ENCODE measurements at regions not wholly inside any gene's neighbourhood (a gene's known extent, or its start where the extent isn't known, plus 50 kb on each side); places are given as distances from the start of the nearest gene placed in this dataset.

- DNase-seq (ENCODE audit: low spot score) (no peak), ATAC-seq (ENCODE audit: low FRiP score) (no peak)
- no peak for TF ChIP-seq CTCF (IDR thresholded peaks at IDR 0.05)
These were observed 67.9 kb upstream of the SLCO4A1 start for GRCh38 chr20:62574230-62574993.

DNA sequence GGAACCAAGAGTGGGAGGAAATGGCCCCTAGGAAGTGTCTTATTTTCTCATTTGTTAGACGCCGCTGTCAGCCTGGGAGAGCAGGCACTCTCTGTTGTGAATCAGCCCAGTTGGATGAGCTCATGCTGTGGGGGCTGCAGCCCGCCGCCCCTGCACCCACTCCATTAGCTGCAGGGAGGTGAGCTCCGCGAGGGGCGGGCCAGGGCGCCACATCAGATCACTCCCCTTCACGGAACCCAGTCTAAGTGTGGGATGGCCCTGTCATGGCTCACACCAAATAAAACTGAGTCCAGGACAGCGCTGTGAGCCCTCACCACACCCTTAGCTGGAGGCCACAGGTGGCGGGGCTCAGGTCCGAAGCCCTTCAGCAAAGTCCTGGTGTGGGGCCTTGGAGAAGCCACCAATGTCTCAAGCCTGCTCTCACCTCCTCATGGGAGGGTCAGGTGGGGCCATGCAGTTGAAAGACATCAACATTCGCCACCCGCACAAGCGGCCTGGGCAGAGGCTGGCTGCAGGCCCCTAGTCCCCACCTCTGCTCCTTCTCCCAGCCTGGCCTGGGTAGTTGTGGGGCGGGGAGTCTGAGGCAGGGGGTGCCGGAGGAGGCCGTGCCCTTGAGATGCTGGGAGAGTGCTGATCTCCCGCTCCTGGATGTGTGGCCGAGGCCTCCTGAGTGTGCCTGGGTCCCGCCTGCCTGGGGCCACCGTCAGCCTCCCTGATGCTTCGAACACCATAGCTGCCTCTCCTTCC lies 66.2 kb upstream of the SLCO4A1 start:
- peak; percentile 31 for ATAC-seq (ENCODE audit: low FRiP score)
- no peak for TF ChIP-seq CTCF (IDR thresholded peaks at IDR 0.05)
- DNase-seq (ENCODE audit: low spot score) = no peak

DNA sequence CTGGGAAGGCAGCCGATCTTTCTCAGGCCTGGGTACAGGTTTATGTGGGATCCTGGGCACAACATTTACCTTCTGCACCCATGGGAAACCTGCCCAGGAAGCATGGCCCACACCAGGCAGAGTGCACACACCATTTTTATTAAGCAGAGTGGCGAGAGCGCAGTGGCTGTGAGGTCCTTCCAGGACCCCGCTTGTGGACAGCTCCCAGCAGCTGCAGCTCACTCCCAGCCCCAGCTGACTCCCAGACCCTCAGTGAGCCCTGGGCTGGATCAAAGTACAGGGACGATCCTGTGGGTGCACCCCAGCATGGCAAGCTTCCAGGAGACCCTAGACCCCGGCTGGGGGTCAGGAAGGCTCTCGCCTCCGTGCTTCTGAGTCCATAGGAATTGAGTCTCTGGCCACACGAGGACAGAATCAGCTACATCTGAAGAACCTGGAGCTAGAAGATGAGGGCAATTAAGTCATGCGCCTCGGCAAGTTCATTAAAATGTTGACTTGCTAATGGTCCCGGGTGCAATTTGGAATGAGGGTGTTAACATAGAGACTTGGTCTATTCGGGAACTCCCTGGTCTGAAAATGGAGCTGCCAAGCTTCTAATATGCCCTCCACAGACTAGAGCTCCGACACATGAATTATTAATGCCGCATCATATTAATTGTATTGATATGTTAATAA lies 65.4 kb upstream of the SLCO4A1 start:
- no peak for DNase-seq (ENCODE audit: low spot score)
- ATAC-seq (ENCODE audit: low FRiP score) = no peak
- TF ChIP-seq CTCF (IDR thresholded peaks at IDR 0.05) = no peak

DNA sequence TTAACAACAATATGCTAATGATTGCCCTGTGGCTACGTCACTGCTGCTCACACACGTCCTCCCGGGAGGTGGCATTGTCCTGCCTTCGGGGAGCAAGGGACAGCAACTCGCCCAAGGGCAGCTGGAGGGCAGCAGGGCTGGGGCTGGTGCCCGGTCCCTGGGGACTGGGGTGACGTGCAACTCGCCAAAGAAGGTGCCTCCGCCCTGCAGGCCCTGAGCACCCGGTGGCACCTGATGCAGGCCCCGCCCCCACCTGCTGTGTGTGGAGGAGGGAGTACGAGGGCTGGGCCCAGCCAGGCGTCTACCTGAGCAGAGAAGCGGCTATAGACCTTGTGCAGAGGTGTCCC lies 64.8 kb upstream of the SLCO4A1 start:
- no peak for TF ChIP-seq CTCF (IDR thresholded peaks at IDR 0.05)
- no peak for ATAC-seq (ENCODE audit: low FRiP score)

DNA sequence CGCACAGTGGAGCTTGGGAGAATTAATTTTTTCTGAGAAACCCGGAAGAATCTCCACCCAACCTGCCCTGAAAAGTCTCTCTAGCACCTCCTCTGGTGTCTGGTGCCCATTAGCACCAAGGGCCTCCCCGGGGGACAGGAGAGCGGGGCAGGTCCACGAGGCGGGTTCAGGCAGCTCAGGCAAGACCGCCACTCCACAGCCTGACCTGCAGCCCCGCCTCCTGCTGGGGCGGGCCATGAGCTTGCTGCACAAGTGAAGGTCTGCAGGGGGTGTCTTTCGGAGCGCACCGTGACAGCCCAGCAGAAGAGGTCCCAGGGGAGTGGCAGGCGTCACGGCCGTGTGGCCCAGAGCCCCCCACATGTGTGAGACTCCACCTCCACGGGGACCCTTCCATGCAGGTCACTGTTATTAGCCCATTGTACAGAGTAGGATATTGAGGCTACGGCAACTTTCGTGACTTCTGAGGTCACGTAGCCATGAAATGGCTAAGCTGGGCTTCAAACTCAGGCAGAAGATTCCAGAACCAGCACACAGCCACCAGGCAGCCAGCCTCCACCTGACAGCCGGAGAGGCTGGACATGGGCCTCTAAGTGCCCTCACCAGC lies 63.9 kb upstream of the SLCO4A1 start:
- ATAC-seq (ENCODE audit: low FRiP score) (no peak), DNase-seq (ENCODE audit: low spot score) (no peak)
- no peak for TF ChIP-seq CTCF (IDR thresholded peaks at IDR 0.05)

More for the DNA sequence above, 64.8 kb upstream of the SLCO4A1 start:
- no peak for DNase-seq (ENCODE audit: low spot score)

DNA sequence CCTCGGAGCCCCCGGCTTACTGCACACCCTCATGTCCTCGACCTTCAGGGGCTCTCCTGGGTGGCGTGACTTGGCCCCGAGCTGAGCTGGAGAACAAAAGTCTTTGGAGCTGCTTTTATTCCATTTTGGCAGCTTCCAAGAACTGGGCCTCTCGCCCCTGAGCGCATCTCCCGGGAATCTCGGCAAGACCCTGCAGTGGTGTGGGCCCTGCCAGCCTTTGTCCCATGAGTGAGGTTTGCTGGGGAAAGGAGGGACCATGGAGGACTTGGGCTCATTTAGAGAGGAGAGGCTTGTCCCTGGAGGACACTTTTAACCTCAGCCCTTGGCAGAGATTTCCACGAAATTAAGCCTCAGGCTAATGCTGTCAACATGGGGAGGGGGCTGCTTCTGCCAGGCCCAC lies 62.3 kb upstream of the SLCO4A1 start:
- DNase-seq (ENCODE audit: low spot score) = no peak

More for the DNA sequence above, 62.3 kb upstream of the SLCO4A1 start:
- no peak for TF ChIP-seq CTCF (IDR thresholded peaks at IDR 0.05)
- ATAC-seq (ENCODE audit: low FRiP score) = no peak
